Endothelial cell of umbilical vein (primary cell): ENCODE measurements at regions not wholly inside any gene's neighbourhood (a gene's known extent, or its start where the extent isn't known, plus 50 kb on each side); places are given as distances from the start of the nearest gene placed in this dataset.

Experiments
- BruUV-seq: library from RNA; stranded (reverse); fragments of 400-500 nt; replicated peaks from 2 replicates; lab custom pipeline; 2021; lab: Mats Ljungman, UMichigan
- CTCF ChIA-PET: fragments of 300-600, 350-600 bp; sonication (Branson Sonifier 250); formaldehyde crosslinking; loops from one replicate; lab custom pipeline; 2021; ENCODE audit warnings: antibody characterized with exemption, inconsistent platforms; lab: Charles Lee
- POLR2A ChIA-PET: fragments of 300-600, 350-600 bp; sonication (Branson Sonifier 250); formaldehyde crosslinking; loops from one replicate; lab custom pipeline; 2021; ENCODE audit warnings: antibody characterized with exemption, inconsistent platforms; lab: Charles Lee
- DNase-seq: peaks from one replicate; pipeline ENCODE4 v3.0.0-alpha.2; 2011; ENCODE audit warnings: low read depth, low spot score
- FAIRE-seq: peaks from 2 replicates; lab custom pipeline; 2011; peaks lifted over from hg19 to GRCh38; lab: Jason Lieb, UNC
- H2AFZ ChIP-seq: 2 replicates; pipeline ENCODE4 v1.6.0; 2012; ENCODE audit warnings: low read depth, low read length, control low read depth, inconsistent platforms
- H3K27ac ChIP-seq: 2 replicates; pipeline ENCODE4 v1.5.1; 2011; ENCODE audit warnings: low read depth, mild to moderate bottlenecking, control low read depth, low read length, moderate library complexity; ENCODE audit not compliant: insufficient read depth
- H3K27me3 ChIP-seq, 2 experiments: 2 replicates each; pipeline versions ENCODE4 v1.6.0 to v1.6.1; 2011; ENCODE audit warnings: low read length in 2 of 2, mixed read lengths in 1 of 2; ENCODE audit not compliant: control insufficient read depth in 2 of 2, insufficient read depth in 2 of 2
- H3K36me3 ChIP-seq, 2 experiments: 2 replicates in 1 of 2; 3 replicates in 1 of 2; pipeline ENCODE4 v1.5.1; 2011; ENCODE audit warnings: low read length in 2 of 2, mild to moderate bottlenecking in 1 of 2, moderate library complexity in 1 of 2; ENCODE audit not compliant: control insufficient read depth in 2 of 2, insufficient read depth in 2 of 2; ENCODE audit errors: extremely low read depth in 1 of 2
- H3K4me1 ChIP-seq: 3 replicates; pipeline ENCODE4 v1.5.1; 2011; ENCODE audit warnings: mild to moderate bottlenecking, low read length; ENCODE audit not compliant: control insufficient read depth, insufficient read depth; ENCODE audit errors: extremely low read depth
- H3K4me2 ChIP-seq: 2 replicates; pipeline ENCODE4 v1.6.1; 2011; ENCODE audit warnings: low read length, control low read depth, mixed read lengths; ENCODE audit not compliant: insufficient read depth
- H3K4me3 ChIP-seq, 3 experiments: fragments of 200-600 bp in 1 of 3; sonication (generic), shearing (Covaris generic) in 1 of 3; replicated peaks in 1 of 3; 2 replicates each; pipeline ENCODE4 v1.5.1; 2011 to 2016; ENCODE audit warnings: control low read depth in 3 of 3, low read length in 3 of 3, mild to moderate bottlenecking in 2 of 3, inconsistent platforms in 1 of 3, low read depth in 1 of 3, moderate library complexity in 1 of 3; ENCODE audit not compliant: insufficient read depth in 1 of 3
- H3K79me2 ChIP-seq: 2 replicates; pipeline ENCODE4 v1.6.0; 2012; ENCODE audit warnings: low read length, inconsistent platforms; ENCODE audit not compliant: control insufficient read depth, insufficient read depth
- H3K9ac ChIP-seq: replicated peaks from 2 replicates; pipeline ENCODE3; 2011; ENCODE audit warnings: low read length, control low read depth; ENCODE audit not compliant: insufficient read depth; ENCODE audit errors: extremely low read depth
- H3K9me1 ChIP-seq: replicated peaks from 3 replicates; pipeline ENCODE4 v1.6.0; 2011; ENCODE audit warnings: mild to moderate bottlenecking, low read length; ENCODE audit not compliant: control insufficient read depth, insufficient read depth; ENCODE audit errors: extremely low read depth
- H3K9me3 ChIP-seq: replicated peaks from 2 replicates; pipeline ENCODE4 v1.5.1; 2012; ENCODE audit warnings: low read length, inconsistent platforms; ENCODE audit not compliant: control insufficient read depth, insufficient read depth
- H4K20me1 ChIP-seq: replicated peaks from 2 replicates; pipeline ENCODE3; 2011; ENCODE audit warnings: mild to moderate bottlenecking, low read length; ENCODE audit not compliant: control insufficient read depth, insufficient read depth; ENCODE audit errors: extremely low read depth
- CTCF ChIP-seq, 2 donors: IDR thresholded peaks; 1 replicate in 1 of 2; 2 replicates in 1 of 2; pipeline ENCODE4 v1.5.1; 2011; ENCODE audit warnings: low read length in 2 of 2, mild to moderate bottlenecking in 2 of 2, moderate library complexity in 2 of 2, control low read depth in 1 of 2, inconsistent platforms in 1 of 2, low read depth in 1 of 2; ENCODE audit not compliant: insufficient read depth in 1 of 2; ENCODE audit errors: extremely low read depth in 1 of 2
- EZH2 ChIP-seq: IDR thresholded peaks from 2 replicates; pipeline ENCODE4 v1.6.1; 2012; ENCODE audit warnings: borderline replicate concordance, low read depth, mild to moderate bottlenecking, moderate library complexity, low read length, inconsistent platforms; ENCODE audit not compliant: severe bottlenecking
- FOS ChIP-seq: IDR thresholded peaks from 2 replicates; pipeline ENCODE4 v1.6.1; 2011; ENCODE audit warnings: mild to moderate bottlenecking, low read length, moderate library complexity, borderline replicate concordance; ENCODE audit not compliant: insufficient read depth
- GATA2 ChIP-seq: IDR thresholded peaks from 2 replicates; pipeline ENCODE4 v1.7.0; 2011; ENCODE audit warnings: low read depth, mild to moderate bottlenecking, moderate library complexity, mixed read lengths, low read length; ENCODE audit not compliant: insufficient read length, insufficient read depth
- JUN ChIP-seq: IDR thresholded peaks from 2 replicates; pipeline ENCODE4 v1.6.1; 2011; ENCODE audit warnings: borderline replicate concordance, low read depth; ENCODE audit not compliant: insufficient read length, insufficient read depth
- MAX ChIP-seq: IDR thresholded peaks from 2 replicates; pipeline ENCODE4 v1.6.1; 2011; ENCODE audit not compliant: insufficient read depth, insufficient read length
- MYC ChIP-seq: IDR thresholded peaks from one replicate; pipeline ENCODE4 v1.6.1; 2011; ENCODE audit warnings: mild to moderate bottlenecking, low read depth, low read length
- POLR2A ChIP-seq: IDR thresholded peaks from 2 replicates; pipeline ENCODE4 v1.6.1; 2012; ENCODE audit warnings: low read depth, mild to moderate bottlenecking, control low read depth, low read length
- POLR2AphosphoS5 ChIP-seq: IDR thresholded peaks from 2 replicates; pipeline ENCODE4 v1.6.1; 2012; ENCODE audit warnings: low read depth, mild to moderate bottlenecking, control low read depth, low read length, moderate library complexity; ENCODE audit not compliant: insufficient read depth
- dilution Hi-C: fragments of 300-500 bp; cut with MboI; formaldehyde crosslinking; loops from one replicate; pipeline ENCODE4 v1.15.0; 2019; ENCODE audit warnings: low sequenced_read_pairs; ENCODE audit not compliant: extremely low pct_ligation_motif_present
- intact Hi-C: fragments of 100-400 bp; cut with micrococcal nuclease; formaldehyde crosslinking; loops from one replicate; pipeline ENCODE4 v1.10.0; 2022

- dilution Hi-C loops = no loop called here
- FAIRE-seq (no peak), DNase-seq (no peak)
- no peaks in the 10 kb centered on the region for H3K9me1 ChIP-seq
- H3K79me2 ChIP-seq = no peaks in the 10 kb centered on the region
- H3K36me3 ChIP-seq = no peaks in the 10 kb centered on the region
- POLR2A ChIA-PET = no interaction called here
- no peaks in the 10 kb centered on the region for H3K27me3 ChIP-seq
- H3K27ac ChIP-seq = no peak overlapping the region
- H2AFZ ChIP-seq = no peak overlapping the region
- intact Hi-C loops = no loop called here
- H3K4me1 ChIP-seq = no peaks in the 10 kb centered on the region
- H3K9ac ChIP-seq = no peak overlapping the region
- no peaks in the 10 kb centered on the region for H3K9me3 ChIP-seq
- H3K4me2 ChIP-seq = no peak overlapping the region
- TF ChIP-seq MAX (no peak), GATA2 (no peak), POLR2AphosphoS5 (no peak), EZH2 (no peak), JUN (no peak), POLR2A (no peak), MYC (no peak), CTCF (IDR thresholded peaks at IDR 0.05; ENCODE audit: extremely low read depth in 1 of 2, insufficient read depth in 1 of 2, low read depth in 1 of 2, low read length in 2 of 2) (no peak), FOS (no peak)
- no TSS peak for BruUV-seq
- no peaks in the 10 kb centered on the region for H4K20me1 ChIP-seq
- no peak overlapping the region for H3K4me3 ChIP-seq
- CTCF ChIA-PET = no interaction called here
Measured at GRCh38 chr6:15781890-15782289, 119.1 kb upstream of the DTNBP1 start.
